Keratinocyte (primary cell): ENCODE measurements at regions not wholly inside any gene's neighbourhood (a gene's known extent, or its start where the extent isn't known, plus 50 kb on each side); places are given as distances from the start of the nearest gene placed in this dataset.
A peak's percentile ranks its signal among the peaks of the same experiment; 100 is the strongest.

Experiments
- CTCF ChIP-seq, 3 experiments: IDR thresholded peaks in 1 of 3; conservative IDR thresholded peaks in 1 of 3; optimal IDR thresholded peaks in 1 of 3; 2 replicates in 2 of 3; 3 replicates in 1 of 3; pipeline versions ENCODE3 to v1.5.1; 2011; ENCODE audit warnings: low read length in 3 of 3, mild to moderate bottlenecking in 3 of 3, moderate library complexity in 2 of 3, control low read depth in 1 of 3, inconsistent platforms in 1 of 3; ENCODE audit not compliant: insufficient read depth in 2 of 3; ENCODE audit errors: extremely low read depth in 1 of 3
- EZH2 ChIP-seq: IDR thresholded peaks from one replicate; pipeline ENCODE4 v1.6.1; 2012; ENCODE audit warnings: inconsistent platforms, mild to moderate bottlenecking, low read length, moderate library complexity

- TF ChIP-seq EZH2 (no peak), CTCF (optimal IDR thresholded peaks at IDR 0.05 in 1 of 3, IDR thresholded peaks at IDR 0.05 in 1 of 3, conservative IDR thresholded peaks at IDR 0.05 in 1 of 3; ENCODE audit: extremely low read depth in 1 of 3, insufficient read depth in 2 of 3, low read length in 3 of 3) (peak in 2 of 3 experiments; percentile 18 to 23)
Measured at GRCh38 chr15:47194718-47195117, 522.6 kb upstream of the SEMA6D start.
